Activated CD8-positive, alpha-beta memory T cell treated with anti-CD3 and anti-CD28 coated beads for 36 hours (primary cell): ENCODE measurements at regions not wholly inside any gene's neighbourhood (a gene's known extent, or its start where the extent isn't known, plus 50 kb on each side); places are given as distances from the start of the nearest gene placed in this dataset.

Experiments
- CTCF ChIA-PET: fragments of 350-600 bp; sonication (Branson Sonifier 250); formaldehyde crosslinking; loops from one replicate; lab custom pipeline; 2021; ENCODE audit warnings: antibody characterized with exemption; lab: Charles Lee
- POLR2A ChIA-PET: fragments of 350-600 bp; sonication (Branson Sonifier 250); formaldehyde crosslinking; loops from one replicate; lab custom pipeline; 2021; ENCODE audit warnings: antibody characterized with exemption; lab: Charles Lee

- ChIA-PET CTCF (no interaction called here), POLR2A (no interaction called here)
These were observed 107.5 kb upstream of the CLDN14 start for GRCh38 chr21:36587388-36587787.

GRCh38 chr21:36589352-36589971, 109.5 kb upstream of the SIM2 start:
- ChIA-PET POLR2A (no interaction called here), CTCF (no interaction called here)

GRCh38 chr21:36591326-36591970, 107.5 kb upstream of the SIM2 start:
- ChIA-PET POLR2A (no interaction called here), CTCF (no interaction called here)

GRCh38 chr21:36596174-36596573, 102.7 kb upstream of the SIM2 start:
- CTCF ChIA-PET: no interaction called here
- POLR2A ChIA-PET: no interaction called here

- CTCF ChIA-PET: no interaction called here
- POLR2A ChIA-PET: no interaction called here
These were observed 97.6 kb upstream of the SIM2 start for GRCh38 chr21:36601362-36601761.

GRCh38 chr21:36602735-36603134, 96.2 kb upstream of the SIM2 start:
- CTCF ChIA-PET: no interaction called here

GRCh38 chr21:36603221-36603620, 95.7 kb upstream of the SIM2 start:
- CTCF ChIA-PET: no interaction called here
- POLR2A ChIA-PET: no interaction called here

More at GRCh38 chr21:36602735-36603134, 96.2 kb upstream of the SIM2 start:
- POLR2A ChIA-PET: no interaction called here

- ChIA-PET POLR2A (no interaction called here), CTCF (no interaction called here)
These were observed 93.5 kb upstream of the SIM2 start for GRCh38 chr21:36605426-36605825.

- CTCF ChIA-PET: no interaction called here
These were observed 92.5 kb upstream of the SIM2 start for GRCh38 chr21:36606287-36606982.

GRCh38 chr21:36606983-36607325, 92.0 kb upstream of the SIM2 start:
- ChIA-PET POLR2A (no interaction called here), CTCF (no interaction called here)

More at GRCh38 chr21:36606287-36606982, 92.5 kb upstream of the SIM2 start:
- POLR2A ChIA-PET: no interaction called here

GRCh38 chr21:36608041-36608896, 90.6 kb upstream of the SIM2 start:
- CTCF ChIA-PET: no interaction called here
- POLR2A ChIA-PET: no interaction called here

- CTCF ChIA-PET: interaction anchor here (1.3 kb wide), 1 partner anchor 10 kb away, joined by 3 read pairs; no protein-coding TSS in a partner anchor
- POLR2A ChIA-PET: no interaction called here
These were observed 90.1 kb upstream of the SIM2 start for GRCh38 chr21:36608897-36609225.

- ChIA-PET CTCF (interaction anchor here (1.3 kb wide), 1 partner anchor 11 kb away, joined by 3 read pairs; no protein-coding TSS in a partner anchor), POLR2A (no interaction called here)
These were observed 89.3 kb upstream of the SIM2 start for GRCh38 chr21:36609654-36610053.

GRCh38 chr21:36610201-36610600, 88.7 kb upstream of the SIM2 start:
- POLR2A ChIA-PET: no interaction called here
- CTCF ChIA-PET: interaction anchor here (1.0 to 1.3 kb wide), 2 partner anchors 12 to 21 kb away, joined by 3 read pairs; no protein-coding TSS in a partner anchor

- ChIA-PET POLR2A (no interaction called here), CTCF (interaction anchor here (1.0 kb wide), 1 partner anchor 20 kb away, joined by 3 read pairs; no protein-coding TSS in a partner anchor)
These were observed 88.0 kb upstream of the SIM2 start for GRCh38 chr21:36610935-36611334.

GRCh38 chr21:36611379-36611778, 87.5 kb upstream of the SIM2 start:
- ChIA-PET POLR2A (no interaction called here), CTCF (no interaction called here)

GRCh38 chr21:36613059-36613458, 85.9 kb upstream of the SIM2 start:
- POLR2A ChIA-PET: no interaction called here
- CTCF ChIA-PET: no interaction called here

GRCh38 chr21:36613554-36613953, 85.4 kb upstream of the SIM2 start:
- ChIA-PET POLR2A (no interaction called here), CTCF (no interaction called here)

GRCh38 chr21:36615274-36615964, 83.5 kb upstream of the SIM2 start:
- POLR2A ChIA-PET: no interaction called here

More at GRCh38 chr21:36615274-36615964, 83.5 kb upstream of the SIM2 start:
- CTCF ChIA-PET: no interaction called here
